ENCODE measurements at regions not wholly inside any gene's neighbourhood (a gene's known extent, or its start where the extent isn't known, plus 50 kb on each side); places are given as distances from the start of the nearest gene placed in this dataset.

GRCh38 chr11:11119917-11120316 is 233.1 kb downstream of the CSNK2A3 start:
- H3K27ac Mint-ChIP-seq = peak overlapping the region in 1 of 7 donors; percentile 56
- H3K4me1 Mint-ChIP-seq = no peaks in the 10 kb centered on the region
- Histone ChIP-seq H3K4me1 (ENCODE audit: insufficient read depth, low read length) (no peaks in the 10 kb centered on the region), H3K27me3 (ENCODE audit: insufficient read depth, low read length) (no peaks in the 10 kb centered on the region), H3K36me3 (ENCODE audit: insufficient read depth, low read length) (no peaks in the 10 kb centered on the region), H3K27ac (ENCODE audit: low read depth, low read length) (no peak overlapping the region), H3K9me3 (ENCODE audit: control insufficient read depth in 1 of 2, low read length in 2 of 2) (no peaks in the 10 kb centered on the region), H3K4me3 (ENCODE audit: low read length in 2 of 2) (no peak overlapping the region)
- H3K36me3 Mint-ChIP-seq = no peaks in the 10 kb centered on the region
- no peaks in the 10 kb centered on the region for H3K27me3 Mint-ChIP-seq
- intact Hi-C loops (cut with micrococcal nuclease) = no loop called here
- peaks cover 0 to 7% (median 5%) of the 10 kb centered on the region in 8 donors for H3K9me3 Mint-ChIP-seq
- POLR2A ChIA-PET (ENCODE audit: partially characterized antibody) = no interaction called here
- CTCF ChIA-PET (ENCODE audit: partially characterized antibody) = interaction anchor here (1.2 kb wide), 1 partner anchor 36 kb away, joined by 3 read pairs; no protein-coding TSS in a partner anchor
- H3K4me3 Mint-ChIP-seq = no peak overlapping the region
- no peak for DNase-seq

GRCh38 chr11:11117730-11118129 is 235.3 kb downstream of the CSNK2A3 start:
- Mint-ChIP-seq H3K4me3 (no peak overlapping the region), H3K4me1 (no peaks in the 10 kb centered on the region), H3K36me3 (peaks cover 0 to 3% of the 10 kb centered on the region in 2 donors), H3K27ac (peak overlapping the region in 1 of 7 donors; percentile 48), H3K9me3 (peaks cover 0 to 16% (median 14%) of the 10 kb centered on the region in 8 donors), H3K27me3 (no peaks in the 10 kb centered on the region)
- ChIA-PET POLR2A (ENCODE audit: partially characterized antibody) (no interaction called here), CTCF (ENCODE audit: partially characterized antibody) (no interaction called here)
- Histone ChIP-seq H3K4me1 (ENCODE audit: insufficient read depth, low read length) (no peaks in the 10 kb centered on the region), H3K36me3 (ENCODE audit: insufficient read depth, low read length) (no peaks in the 10 kb centered on the region), H3K4me3 (ENCODE audit: low read length in 2 of 2) (no peak overlapping the region), H3K9me3 (ENCODE audit: control insufficient read depth in 1 of 2, low read length in 2 of 2) (no peaks in the 10 kb centered on the region), H3K27ac (ENCODE audit: low read depth, low read length) (no peak overlapping the region), H3K27me3 (ENCODE audit: insufficient read depth, low read length) (no peaks in the 10 kb centered on the region)
- intact Hi-C loops (cut with micrococcal nuclease) = no loop called here
- no peak for DNase-seq

- H3K4me3 ChIP-seq (ENCODE audit: low read length in 2 of 2) = no peak overlapping the region
- no peak overlapping the region for H3K27ac ChIP-seq (ENCODE audit: low read depth, low read length)
- no peaks in the 10 kb centered on the region for H3K36me3 ChIP-seq (ENCODE audit: insufficient read depth, low read length)
- H3K27me3 Mint-ChIP-seq = no peaks in the 10 kb centered on the region
- peaks cover 0 to 18% (median 14%) of the 10 kb centered on the region in 8 donors for H3K9me3 Mint-ChIP-seq
- H3K9me3 ChIP-seq (ENCODE audit: control insufficient read depth in 1 of 2, low read length in 2 of 2) = no peaks in the 10 kb centered on the region
- ChIA-PET POLR2A (ENCODE audit: partially characterized antibody) (no interaction called here), CTCF (ENCODE audit: partially characterized antibody) (no interaction called here)
- no peaks in the 10 kb centered on the region for H3K4me1 Mint-ChIP-seq
- no peak overlapping the region for H3K4me3 Mint-ChIP-seq
- no peak for DNase-seq
- H3K27me3 ChIP-seq (ENCODE audit: insufficient read depth, low read length) = no peaks in the 10 kb centered on the region
- H3K27ac Mint-ChIP-seq = no peak overlapping the region
- H3K4me1 ChIP-seq (ENCODE audit: insufficient read depth, low read length) = no peaks in the 10 kb centered on the region
- peaks cover 0 to 3% of the 10 kb centered on the region in 2 donors for H3K36me3 Mint-ChIP-seq
- intact Hi-C loops (cut with micrococcal nuclease) = no loop called here
Measured at GRCh38 chr11:11115475-11115874, 237.6 kb downstream of the CSNK2A3 start.

- no peak overlapping the region for H3K27ac Mint-ChIP-seq
- Histone ChIP-seq H3K9me3 (ENCODE audit: control insufficient read depth in 1 of 2, low read length in 2 of 2) (no peaks in the 10 kb centered on the region), H3K4me1 (ENCODE audit: insufficient read depth, low read length) (no peaks in the 10 kb centered on the region), H3K4me3 (ENCODE audit: low read length in 2 of 2) (no peak overlapping the region), H3K36me3 (ENCODE audit: insufficient read depth, low read length) (no peaks in the 10 kb centered on the region), H3K27me3 (ENCODE audit: insufficient read depth, low read length) (no peaks in the 10 kb centered on the region), H3K27ac (ENCODE audit: low read depth, low read length) (no peak overlapping the region)
- no peak for DNase-seq
- H3K4me3 Mint-ChIP-seq = no peak overlapping the region
- CTCF ChIA-PET (ENCODE audit: partially characterized antibody) = no interaction called here
- peaks cover 0 to 18% (median 14%) of the 10 kb centered on the region in 8 donors for H3K9me3 Mint-ChIP-seq
- no peaks in the 10 kb centered on the region for H3K27me3 Mint-ChIP-seq
- POLR2A ChIA-PET (ENCODE audit: partially characterized antibody) = no interaction called here
- no peaks in the 10 kb centered on the region for H3K4me1 Mint-ChIP-seq
- H3K36me3 Mint-ChIP-seq = peaks cover 0 to 3% of the 10 kb centered on the region in 2 donors
- intact Hi-C loops (cut with micrococcal nuclease) = no loop called here
Measured at GRCh38 chr11:11113626-11114025, 239.4 kb downstream of the CSNK2A3 start.

GRCh38 chr11:11108026-11108425 is 245.0 kb downstream of the CSNK2A3 start:
- H3K9me3 ChIP-seq (ENCODE audit: control insufficient read depth in 1 of 2, low read length in 2 of 2) = no peaks in the 10 kb centered on the region
- H3K9me3 Mint-ChIP-seq = peaks cover 0 to 3% (median 0%) of the 10 kb centered on the region in 8 donors
- H3K27me3 Mint-ChIP-seq = no peaks in the 10 kb centered on the region
- H3K36me3 ChIP-seq (ENCODE audit: insufficient read depth, low read length) = no peaks in the 10 kb centered on the region
- no peak overlapping the region for H3K27ac ChIP-seq (ENCODE audit: low read depth, low read length)
- H3K4me3 ChIP-seq (ENCODE audit: low read length in 2 of 2) = no peak overlapping the region
- no peaks in the 10 kb centered on the region for H3K27me3 ChIP-seq (ENCODE audit: insufficient read depth, low read length)
- H3K27ac Mint-ChIP-seq = no peak overlapping the region
- no peak for DNase-seq
- H3K36me3 Mint-ChIP-seq = no peaks in the 10 kb centered on the region
- ChIA-PET POLR2A (ENCODE audit: partially characterized antibody) (no interaction called here), CTCF (ENCODE audit: partially characterized antibody) (no interaction called here)
- peaks cover 0 to 2% (median 0%) of the 10 kb centered on the region in 4 donors for H3K4me1 Mint-ChIP-seq
- no peaks in the 10 kb centered on the region for H3K4me1 ChIP-seq (ENCODE audit: insufficient read depth, low read length)
- H3K4me3 Mint-ChIP-seq = no peak overlapping the region
- intact Hi-C loops (cut with micrococcal nuclease) = no loop called here

- no peak overlapping the region for H3K4me3 Mint-ChIP-seq
- ChIA-PET POLR2A (ENCODE audit: partially characterized antibody) (no interaction called here), CTCF (ENCODE audit: partially characterized antibody) (interaction anchor here (0.6 to 1.8 kb wide), 3 partner anchors 14 to 86 kb away, joined by 3 to 6 read pairs (median 4); no protein-coding TSS in a partner anchor)
- DNase-seq = no peak
- H3K4me1 ChIP-seq (ENCODE audit: insufficient read depth, low read length) = no peaks in the 10 kb centered on the region
- H3K9me3 ChIP-seq (ENCODE audit: control insufficient read depth in 1 of 2, low read length in 2 of 2) = no peaks in the 10 kb centered on the region
- H3K4me1 Mint-ChIP-seq = peaks cover 0 to 2% (median 0%) of the 10 kb centered on the region in 4 donors
- H3K27me3 ChIP-seq (ENCODE audit: insufficient read depth, low read length) = no peaks in the 10 kb centered on the region
- intact Hi-C loops (cut with micrococcal nuclease) = no loop called here
- H3K27me3 Mint-ChIP-seq = no peaks in the 10 kb centered on the region
- H3K4me3 ChIP-seq (ENCODE audit: low read length in 2 of 2) = no peak overlapping the region
- no peak overlapping the region for H3K27ac ChIP-seq (ENCODE audit: low read depth, low read length)
- H3K27ac Mint-ChIP-seq = no peak overlapping the region
- H3K9me3 Mint-ChIP-seq = peaks cover 0 to 1% (median 0%) of the 10 kb centered on the region in 8 donors
- H3K36me3 ChIP-seq (ENCODE audit: insufficient read depth, low read length) = no peaks in the 10 kb centered on the region
- peaks cover 0 to 2% of the 10 kb centered on the region in 2 donors for H3K36me3 Mint-ChIP-seq
Measured at GRCh38 chr11:11107076-11107723, 245.8 kb downstream of the CSNK2A3 start.

GRCh38 chr11:11105361-11105760 is 247.5 kb upstream of the ZBED5 start:
- Histone ChIP-seq H3K9me3 (ENCODE audit: control insufficient read depth in 1 of 2, low read length in 2 of 2) (no peaks in the 10 kb centered on the region), H3K27ac (ENCODE audit: low read depth, low read length) (no peak overlapping the region), H3K4me3 (ENCODE audit: low read length in 2 of 2) (no peak overlapping the region), H3K27me3 (ENCODE audit: insufficient read depth, low read length) (no peaks in the 10 kb centered on the region), H3K36me3 (ENCODE audit: insufficient read depth, low read length) (no peaks in the 10 kb centered on the region), H3K4me1 (ENCODE audit: insufficient read depth, low read length) (no peaks in the 10 kb centered on the region)
- Mint-ChIP-seq H3K9me3 (peaks cover 0 to 11% (median 2%) of the 10 kb centered on the region in 8 donors), H3K27ac (peak overlapping the region in 1 of 7 donors; percentile 40), H3K36me3 (peaks cover 0 to 3% of the 10 kb centered on the region in 2 donors), H3K4me1 (peaks cover 0 to 2% (median 0%) of the 10 kb centered on the region in 4 donors), H3K4me3 (no peak overlapping the region), H3K27me3 (no peaks in the 10 kb centered on the region)
- intact Hi-C loops (cut with micrococcal nuclease) = no loop called here
- DNase-seq = no peak
- POLR2A ChIA-PET (ENCODE audit: partially characterized antibody) = no interaction called here
- CTCF ChIA-PET (ENCODE audit: partially characterized antibody) = interaction anchor here (1.0 kb wide), 1 partner anchor 51 kb away, joined by 3 read pairs; no protein-coding TSS in a partner anchor
